NB4 (cell line): ENCODE measurements at regions not wholly inside any gene's neighbourhood (a gene's known extent, or its start where the extent isn't known, plus 50 kb on each side); places are given as distances from the start of the nearest gene placed in this dataset.

ENCODE experiments used
- DNase-seq: peaks from one replicate; pipeline ENCODE4 v3.0.0; 2010; ENCODE audit warnings: low read depth
- H3K4me3 ChIP-seq: one replicate; pipeline ENCODE4 v1.5.1; 2011; ENCODE audit warnings: mild to moderate bottlenecking, low read depth, low read length, moderate library complexity
- CTCF ChIP-seq: IDR thresholded peaks from one replicate; pipeline ENCODE4 v1.5.1; 2012; ENCODE audit warnings: low read depth, low read length
- MAX ChIP-seq: IDR thresholded peaks from 2 replicates; pipeline ENCODE4 v1.6.1; 2011; ENCODE audit warnings: low read depth, low read length
- MYC ChIP-seq: IDR thresholded peaks from 2 replicates; pipeline ENCODE4 v1.6.1; 2011; ENCODE audit warnings: low read depth, low read length
- POLR2A ChIP-seq: IDR thresholded peaks from 2 replicates; pipeline ENCODE4 v1.6.1; 2011; ENCODE audit warnings: mild to moderate bottlenecking; ENCODE audit not compliant: insufficient read length; ENCODE audit errors: extremely low read depth

- no peak overlapping the region for H3K4me3 ChIP-seq
- TF ChIP-seq POLR2A (no peak), CTCF (no peak), MYC (no peak), MAX (no peak)
Measured at GRCh38 chr1:5458248-5458647, 534.0 kb downstream of the NPHP4 start.

GRCh38 chr1:5456090-5456811 is 536.0 kb downstream of the NPHP4 start:
- no peak overlapping the region for H3K4me3 ChIP-seq
- no peak for TF ChIP-seq POLR2A
- TF ChIP-seq MYC, result no peak
- no peak for TF ChIP-seq MAX
- no peak for TF ChIP-seq CTCF
- no peak for DNase-seq

More at GRCh38 chr1:5458248-5458647, 534.0 kb downstream of the NPHP4 start:
- DNase-seq, result no peak

- no peak for TF ChIP-seq MYC
- no peak for TF ChIP-seq CTCF
- TF ChIP-seq MAX, result no peak
- TF ChIP-seq POLR2A, result no peak
- no peak for DNase-seq
- no peak overlapping the region for H3K4me3 ChIP-seq
Measured at GRCh38 chr1:5455651-5456050, 536.6 kb downstream of the NPHP4 start.

GRCh38 chr1:5455056-5455455 is 537.2 kb downstream of the NPHP4 start:
- no peak overlapping the region for H3K4me3 ChIP-seq
- TF ChIP-seq MAX (no peak), MYC (no peak), CTCF (no peak), POLR2A (no peak)
- DNase-seq, result no peak

- TF ChIP-seq CTCF (no peak), MAX (no peak), MYC (no peak), POLR2A (no peak)
- no peak for DNase-seq
- H3K4me3 ChIP-seq, result no peak overlapping the region
Measured at GRCh38 chr1:5453347-5453746, 538.9 kb downstream of the NPHP4 start.

GRCh38 chr1:5451671-5452070 is 540.6 kb downstream of the NPHP4 start:
- TF ChIP-seq POLR2A (no peak), MYC (no peak)
- no peak for DNase-seq
- H3K4me3 ChIP-seq, result no peak overlapping the region
